Ureter (tissue), 1 donor: ENCODE measurements at regions not wholly inside any gene's neighbourhood (a gene's known extent, or its start where the extent isn't known, plus 50 kb on each side); places are given as distances from the start of the nearest gene placed in this dataset.

Experiments used
- DNase-seq: peaks from one replicate; pipeline ENCODE4 v3.0.0-alpha.2; 2020; ENCODE audit warnings: low spot score
- donor health status: DM: yes; HTN: yes; CAD: no.

DNA sequence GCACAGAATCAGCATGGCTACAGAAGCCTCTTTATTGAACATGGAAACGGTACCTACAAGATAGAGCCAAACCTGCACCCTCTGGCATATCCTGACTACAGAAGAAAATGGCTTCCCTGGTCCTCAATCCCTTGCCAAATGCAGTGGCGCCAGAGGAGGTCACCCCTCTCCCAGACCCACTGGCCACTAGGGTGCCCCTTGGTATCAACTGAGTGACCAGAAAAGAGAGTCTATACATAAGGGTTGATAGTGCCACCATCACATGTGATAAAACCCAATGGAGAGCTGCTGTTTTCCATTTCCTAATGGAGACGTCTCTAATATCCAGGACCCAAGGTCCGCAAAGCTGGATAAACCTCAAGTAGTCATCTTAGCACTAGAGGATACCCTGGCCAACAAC is 52.7 kb upstream of the ALK start:
- DNase-seq: no peak

DNA sequence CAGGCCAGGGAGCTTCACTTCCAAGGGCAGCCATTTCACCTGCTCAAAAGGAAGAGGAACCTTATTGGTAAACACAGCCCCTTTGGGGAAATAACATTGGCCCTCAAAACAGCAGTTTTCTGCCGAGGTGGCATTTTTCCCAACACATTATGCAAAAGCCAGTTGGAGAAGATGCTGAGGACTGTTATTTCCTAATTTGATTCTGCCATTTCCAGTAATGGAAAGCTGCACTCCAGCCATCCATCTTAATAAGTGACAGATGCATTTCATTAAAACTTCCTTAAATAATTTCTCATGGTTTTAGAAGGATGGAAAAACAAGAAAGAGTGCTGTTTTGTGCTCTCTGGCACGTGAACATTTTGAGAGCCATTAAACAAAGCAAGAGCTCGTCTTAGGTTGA is 55.9 kb upstream of the ALK start:
- DNase-seq: no peak

DNA sequence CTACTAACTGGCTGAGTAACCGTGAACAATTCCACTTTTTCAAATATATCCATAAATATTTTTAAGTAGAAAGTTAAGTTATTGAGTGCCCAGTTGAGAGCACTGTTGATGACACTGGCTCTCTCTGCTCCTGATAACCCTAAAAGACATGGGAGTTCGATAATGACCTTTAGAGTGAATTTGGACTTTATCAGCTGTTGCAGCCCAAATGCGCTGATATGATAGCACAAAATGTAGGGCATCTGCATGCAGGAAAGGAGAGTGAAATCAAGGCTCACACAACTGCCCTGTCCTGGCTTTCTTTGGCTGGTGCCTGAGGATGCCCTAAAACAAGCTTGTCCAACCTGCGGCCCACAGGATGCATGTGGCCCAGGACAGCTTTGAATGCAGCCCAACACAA is 60.0 kb upstream of the ALK start:
- DNase-seq: no peak

DNA sequence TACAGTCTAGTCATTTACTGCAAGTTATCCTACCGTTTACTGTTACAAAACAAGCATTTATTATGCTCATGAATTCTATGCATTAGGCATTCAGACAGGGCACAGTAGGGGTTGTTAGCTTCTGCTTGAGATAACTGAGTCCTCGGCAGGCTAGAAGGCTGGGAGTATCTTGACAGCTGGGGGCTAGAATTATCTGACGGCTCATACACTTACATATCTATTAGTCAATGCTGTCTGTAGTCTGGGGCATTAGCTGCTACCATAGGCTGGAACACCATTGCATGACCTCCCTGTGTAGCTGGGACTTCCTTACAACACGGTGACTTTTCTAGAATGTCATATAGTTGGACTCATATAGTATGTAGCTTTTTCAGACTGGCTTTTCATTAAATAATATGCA is 61.9 kb upstream of the ALK start:
- no peak for DNase-seq

DNA sequence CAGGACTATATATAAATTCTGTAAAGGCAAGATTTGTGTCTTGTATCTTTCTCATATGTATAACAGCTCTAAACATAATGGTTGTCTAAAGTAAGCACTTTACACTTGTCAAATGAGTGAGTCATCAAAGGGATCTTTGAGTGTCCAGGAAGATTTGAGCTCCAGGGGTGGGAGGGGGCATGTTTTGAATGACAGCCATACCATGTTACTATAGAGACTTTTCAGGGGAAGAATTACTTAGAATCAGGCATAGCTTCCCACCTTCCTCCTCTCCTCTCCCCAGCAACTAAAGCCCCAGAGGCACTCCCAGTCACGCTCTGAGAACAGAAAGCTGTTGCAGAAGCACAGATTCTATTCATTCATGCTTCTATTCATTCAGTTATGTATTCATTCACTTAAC is 65.8 kb upstream of the ALK start:
- no peak for DNase-seq

DNA sequence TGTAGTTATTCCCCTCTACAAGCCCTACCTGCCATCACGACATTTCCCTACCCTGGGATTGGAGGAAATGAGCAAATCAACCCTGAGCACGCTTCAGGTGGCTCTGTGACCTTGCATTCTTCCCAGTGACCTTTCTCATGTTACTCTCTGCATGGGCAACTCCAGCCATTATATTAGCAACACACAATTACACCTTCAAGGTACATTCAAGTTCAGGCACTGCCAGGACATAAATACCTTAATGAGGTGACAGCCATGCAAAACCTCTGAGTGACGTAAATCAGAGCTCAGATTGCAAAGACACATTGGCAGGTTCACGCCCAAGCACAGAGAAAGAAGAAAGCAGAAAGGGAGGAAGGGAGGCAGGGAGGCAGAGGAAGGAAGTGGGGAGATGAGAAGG is 68.7 kb upstream of the ALK start:
- no peak for DNase-seq

DNA sequence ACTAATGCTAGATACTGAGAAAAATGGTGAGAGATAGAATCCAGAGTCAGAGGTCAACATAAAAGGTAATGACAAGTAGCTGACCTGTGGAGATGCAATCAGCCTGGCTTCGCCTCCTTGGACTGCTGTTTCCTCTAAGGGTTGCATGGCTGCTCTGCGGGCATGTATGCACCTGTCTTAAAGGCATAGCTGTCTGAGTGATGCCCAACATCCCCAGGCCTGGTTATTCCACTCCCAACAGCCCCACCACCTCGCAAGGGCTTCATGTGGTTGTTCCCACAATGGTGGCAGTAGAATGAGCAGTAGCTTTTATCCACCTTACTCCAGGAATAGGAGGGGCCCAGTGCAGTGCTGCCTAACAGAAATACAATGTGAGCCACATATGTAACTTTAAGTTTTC is 69.7 kb upstream of the ALK start:
- peak; percentile 47 for DNase-seq

DNA sequence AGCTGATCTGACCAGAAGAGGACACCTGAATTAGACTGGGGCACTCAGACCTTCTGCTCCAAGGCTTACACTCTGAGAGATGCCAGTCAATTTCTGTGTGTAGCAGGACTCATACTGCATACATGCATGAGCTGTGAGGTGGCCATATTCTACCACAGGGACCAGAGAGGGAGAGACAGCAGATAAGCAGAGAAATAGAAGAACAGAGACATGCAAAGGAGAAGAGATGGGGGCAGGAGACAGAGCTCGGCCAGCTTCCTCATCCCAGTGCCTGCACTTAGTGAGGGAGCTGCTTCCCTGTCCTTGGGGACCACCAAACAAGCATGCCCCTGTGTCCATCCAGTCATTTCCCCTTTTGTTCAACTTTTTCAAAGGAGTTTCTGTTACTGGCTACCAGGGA is 73.9 kb upstream of the ALK start:
- DNase-seq: no peak

DNA sequence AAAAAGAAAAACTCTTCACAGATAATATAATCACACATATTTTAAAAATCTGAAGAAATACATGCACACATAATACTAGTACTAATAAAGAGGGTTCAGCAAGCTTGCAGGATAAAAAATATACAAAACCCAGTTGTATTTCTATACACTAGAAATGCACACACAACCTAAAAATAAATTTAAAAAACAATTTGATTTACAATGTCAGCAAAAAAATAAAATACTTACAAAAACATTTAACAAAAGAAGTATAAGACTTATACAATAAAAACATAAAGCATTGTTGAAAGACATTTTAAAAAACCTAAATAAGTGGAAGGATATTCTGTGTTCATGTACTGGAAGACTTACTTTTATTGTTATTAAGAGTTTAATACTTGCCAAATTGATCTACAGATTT is 81.7 kb upstream of the ALK start:
- no peak for DNase-seq

DNA sequence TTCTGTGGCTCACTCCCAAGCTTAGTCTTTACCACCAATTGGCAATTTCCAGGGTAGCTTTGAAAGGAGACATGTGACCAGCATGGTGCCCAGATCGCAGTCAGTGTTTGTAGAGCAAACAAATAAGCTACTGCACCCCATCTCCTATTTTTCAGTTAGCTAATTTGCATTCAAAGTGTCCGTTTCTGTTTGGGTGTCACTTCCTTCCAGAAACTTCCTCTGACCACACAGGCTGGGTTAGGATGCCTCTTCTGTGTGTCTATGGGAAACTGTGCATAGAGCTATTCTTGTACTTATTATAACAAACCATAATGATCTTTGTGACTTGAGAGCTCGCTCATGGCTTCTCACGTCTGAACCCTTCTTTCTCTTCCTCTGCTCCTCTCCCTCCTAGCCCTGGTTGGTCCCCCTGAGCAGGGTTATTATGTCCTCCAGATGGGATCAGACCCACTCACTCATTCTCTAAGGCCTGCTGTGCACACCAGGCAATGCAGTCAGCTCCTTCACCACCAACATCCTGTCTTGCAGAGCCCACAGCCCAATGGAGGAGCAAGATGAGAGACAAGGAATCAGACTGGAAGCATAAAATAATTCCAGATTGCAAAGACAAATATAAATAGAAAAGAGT is 101.2 kb upstream of the ALK start:
- DNase-seq: no peak

DNA sequence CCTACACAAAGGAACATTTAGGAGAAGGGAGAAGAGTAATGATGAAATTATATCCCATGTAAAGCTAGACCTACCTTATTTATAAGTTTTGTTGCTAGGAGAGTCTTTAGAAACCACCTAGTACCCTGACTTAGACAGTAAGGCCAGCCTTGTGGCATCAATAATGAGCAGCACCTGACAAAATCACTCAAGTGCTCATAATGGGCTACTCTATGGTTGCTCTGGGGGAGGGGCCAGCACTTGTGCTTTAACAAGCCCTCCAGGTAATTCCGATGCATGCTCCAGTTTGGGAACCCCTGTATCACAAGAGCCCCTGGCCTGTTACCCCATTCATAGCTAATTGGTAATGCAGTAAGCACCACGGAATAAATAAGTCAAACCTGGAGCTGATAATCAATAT is 102.9 kb upstream of the ALK start:
- no peak for DNase-seq

DNA sequence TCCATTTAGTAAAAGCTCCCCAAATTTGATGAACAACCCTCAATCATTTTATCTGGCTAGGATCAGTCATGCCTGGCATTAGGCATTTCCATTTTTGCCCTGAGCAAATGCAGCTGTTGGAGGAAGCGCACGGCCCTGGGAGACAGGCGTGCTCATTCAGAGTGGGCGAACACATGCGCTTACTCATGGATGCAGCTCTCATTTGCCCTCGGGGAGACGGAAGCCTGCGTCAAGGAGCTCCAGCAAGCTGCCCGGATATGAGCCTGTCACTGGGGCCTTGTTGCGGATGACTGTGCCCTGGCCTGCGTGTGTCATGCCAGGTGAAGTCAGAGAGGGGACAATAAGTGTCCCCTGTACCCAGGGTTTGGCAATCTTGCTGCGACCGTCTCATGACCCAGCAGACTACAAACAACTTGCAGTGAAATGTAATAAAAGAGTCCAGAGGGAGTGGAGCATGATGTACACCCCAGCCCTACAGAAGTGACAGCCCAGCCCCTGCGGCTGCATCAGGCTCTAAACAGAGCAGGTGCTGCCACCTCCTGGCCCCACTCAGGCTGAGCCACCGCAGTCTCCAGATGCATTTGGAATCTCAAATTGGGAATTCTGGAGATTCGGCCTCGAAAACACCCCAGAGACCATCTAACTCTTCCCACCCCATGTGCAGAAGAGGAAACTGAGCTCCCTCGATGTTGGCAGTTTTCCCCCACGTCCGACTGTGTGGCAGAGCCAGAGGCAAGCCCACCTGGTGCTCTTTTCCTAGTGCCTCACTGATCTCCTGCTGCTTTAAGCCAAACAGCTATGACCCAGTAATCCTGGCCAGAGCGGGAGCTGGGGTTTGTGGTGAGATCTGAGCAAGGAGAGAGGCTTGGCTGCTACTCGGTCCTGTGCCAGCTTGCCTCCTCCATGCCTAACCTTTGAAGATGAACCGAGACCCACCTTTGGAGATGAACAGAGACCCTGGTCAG is 105.0 kb upstream of the ALK start:
- DNase-seq: peak; percentile 50

DNA sequence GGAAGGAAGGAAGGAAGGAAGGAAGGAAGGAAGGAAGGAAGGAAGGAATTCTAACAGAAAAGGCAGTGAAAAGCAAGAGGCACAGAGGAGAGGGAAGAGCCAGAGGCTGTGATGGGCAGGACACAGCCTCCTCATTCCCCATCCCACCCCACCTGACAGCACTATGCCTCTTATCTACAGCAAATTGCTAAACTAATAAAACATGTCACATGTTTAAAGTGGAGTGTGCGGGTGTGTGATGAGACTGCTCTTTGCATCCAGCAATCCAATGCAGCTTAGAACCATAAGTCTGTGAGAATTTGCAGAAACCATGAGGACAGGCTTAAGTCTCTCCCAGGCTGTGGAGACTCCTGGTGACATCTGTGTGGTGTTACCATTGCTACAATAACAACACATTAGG is 108.4 kb upstream of the ALK start:
- DNase-seq: no peak

DNA sequence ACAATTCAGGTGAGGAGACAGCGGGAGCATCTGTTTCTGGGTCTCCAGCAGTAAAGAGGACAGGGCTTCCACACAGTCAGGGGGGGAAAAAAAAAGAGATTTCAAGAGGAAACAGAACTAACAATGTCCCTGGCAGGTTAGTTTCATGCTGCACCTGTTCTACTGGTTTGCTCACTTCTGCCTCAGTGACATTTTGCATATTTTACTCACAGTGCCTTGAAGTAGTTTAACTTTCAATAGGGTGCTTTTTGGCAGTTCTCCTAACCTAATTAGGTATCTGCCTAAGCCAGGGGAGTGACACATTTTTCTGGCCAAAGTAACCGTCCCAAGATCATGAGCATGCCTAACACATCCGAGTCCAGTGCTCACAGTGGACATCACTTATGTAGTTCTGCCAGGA is 109.0 kb upstream of the ALK start:
- DNase-seq: peak; percentile 53

DNA sequence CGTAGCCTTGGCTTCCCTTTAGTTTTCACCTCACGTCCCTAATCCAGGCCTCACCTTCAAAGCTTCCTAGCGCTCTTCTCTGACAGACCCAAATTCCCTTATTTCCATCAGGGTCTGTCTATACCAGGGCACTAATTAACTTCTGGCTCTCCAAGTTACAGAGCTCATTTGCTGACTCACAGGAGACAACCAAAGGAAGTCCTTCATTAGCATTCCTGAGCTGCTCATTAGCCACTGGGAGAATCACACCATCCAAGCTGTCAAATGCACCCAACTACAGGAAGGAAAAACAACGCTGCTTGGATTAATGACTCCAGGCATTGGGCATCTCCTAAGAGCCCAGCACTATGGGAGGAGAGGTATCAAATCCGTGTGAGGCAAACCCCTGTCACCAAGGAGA is 109.8 kb upstream of the ALK start:
- no peak for DNase-seq

DNA sequence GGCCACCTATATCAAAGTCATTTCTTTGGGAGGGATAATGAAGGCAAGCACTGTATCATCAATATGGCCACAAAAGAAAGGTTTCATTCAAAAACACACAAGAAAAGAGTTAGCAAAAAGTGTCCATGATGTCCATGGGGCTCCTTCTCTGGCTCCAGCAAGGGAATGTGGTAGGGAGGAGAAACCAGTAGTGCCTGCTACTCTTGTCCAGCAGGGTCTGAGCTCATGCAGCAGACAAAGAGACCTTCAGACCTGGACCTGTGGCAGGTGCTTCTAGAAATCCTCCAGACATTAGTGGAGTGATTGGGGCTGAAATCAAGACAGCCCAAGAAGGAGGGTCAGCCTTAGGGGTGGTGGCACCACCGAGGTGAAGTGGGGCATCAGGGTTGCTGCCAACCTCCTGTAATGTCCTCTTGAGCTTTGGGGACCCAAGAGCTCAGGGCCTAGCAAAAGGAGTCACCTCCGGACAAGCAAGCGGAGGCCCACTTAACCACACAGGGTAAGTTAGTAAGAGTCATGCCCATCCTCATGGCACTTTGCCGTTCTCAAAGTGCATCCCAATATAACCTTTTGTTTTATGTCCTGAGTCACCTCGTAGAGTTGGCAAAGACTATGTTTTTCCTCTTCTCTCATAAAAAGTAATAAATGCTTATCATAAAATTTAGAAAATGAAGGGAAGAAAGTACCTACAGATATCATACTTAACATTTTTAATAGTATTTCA is 112.6 kb upstream of the YPEL5 start:
- no peak for DNase-seq

DNA sequence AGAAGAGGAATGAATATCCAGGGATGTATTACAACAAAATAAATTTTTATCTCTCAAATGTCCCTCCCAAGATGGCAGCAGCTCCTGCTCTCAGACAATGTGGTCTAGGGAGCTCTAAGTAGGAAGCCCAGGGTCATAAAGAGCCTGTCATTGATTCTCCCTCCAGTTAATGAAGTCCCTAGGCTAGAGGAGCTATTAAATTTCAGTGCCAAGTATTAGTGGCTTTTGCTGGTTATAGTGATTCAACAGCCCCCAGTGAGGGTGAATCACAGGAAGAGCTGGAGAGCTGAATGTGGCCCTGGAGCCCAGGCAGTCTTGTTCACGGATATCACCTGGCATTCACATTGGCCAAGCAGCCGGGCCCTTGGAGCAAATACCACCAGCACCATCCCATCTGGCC is 109.8 kb upstream of the YPEL5 start:
- DNase-seq: no peak

DNA sequence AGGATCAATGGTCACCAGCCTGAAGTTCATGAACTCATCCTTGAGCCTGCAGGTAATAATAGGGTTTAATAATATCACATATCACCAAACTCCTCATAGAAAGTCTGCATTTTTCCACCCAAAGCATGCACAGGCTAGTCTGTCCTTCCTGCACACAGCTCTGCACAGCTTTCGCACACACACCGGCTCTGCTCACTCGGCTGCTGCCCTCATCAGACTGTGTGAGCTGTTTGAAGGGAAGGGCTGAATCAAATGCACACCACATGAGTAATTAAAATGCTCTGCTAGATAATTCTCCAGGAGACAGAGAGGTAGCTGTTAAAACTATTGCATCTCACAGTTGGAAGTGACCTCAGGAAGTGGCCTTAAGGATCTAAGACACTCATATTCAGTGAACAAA is 108.4 kb upstream of the YPEL5 start:
- DNase-seq: no peak

DNA sequence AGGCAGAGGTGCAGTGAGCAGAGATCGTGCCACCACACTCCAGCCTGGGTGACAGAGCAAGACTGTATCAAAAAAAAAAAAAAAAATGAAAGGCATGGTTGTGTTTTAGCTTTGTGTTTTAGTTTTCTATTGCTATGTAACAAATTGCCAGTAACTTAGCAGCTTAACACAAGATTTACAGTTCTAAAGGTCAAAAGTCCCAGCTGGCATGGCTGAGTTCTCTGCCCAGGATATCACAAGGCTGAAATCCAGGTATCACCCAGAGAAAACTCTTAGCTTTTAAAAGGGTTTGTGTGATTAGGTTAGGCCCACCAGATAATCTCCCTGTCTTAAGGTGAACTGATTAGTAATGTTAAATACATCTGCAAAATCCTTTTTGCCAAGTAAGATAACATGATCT is 107.7 kb upstream of the YPEL5 start:
- no peak for DNase-seq

DNA sequence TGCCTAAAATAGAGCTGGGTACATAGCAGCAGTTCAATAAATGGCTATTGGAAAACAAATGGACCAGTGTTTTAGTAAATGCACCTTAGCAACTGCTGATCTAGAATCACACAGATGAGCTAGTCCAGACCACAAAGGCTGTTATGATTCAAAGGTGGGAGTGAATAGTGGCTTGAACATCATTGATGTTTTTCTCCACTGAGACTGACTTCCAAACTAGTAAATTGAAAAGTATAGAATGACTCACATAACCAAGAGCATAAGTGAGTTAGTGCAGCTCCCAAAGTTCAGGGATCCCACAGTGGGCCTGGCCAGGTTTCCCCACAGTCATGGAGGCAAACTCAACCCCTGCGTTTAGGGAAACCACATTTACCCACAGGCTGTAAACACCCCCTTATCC is 106.7 kb upstream of the YPEL5 start:
- DNase-seq: no peak

DNA sequence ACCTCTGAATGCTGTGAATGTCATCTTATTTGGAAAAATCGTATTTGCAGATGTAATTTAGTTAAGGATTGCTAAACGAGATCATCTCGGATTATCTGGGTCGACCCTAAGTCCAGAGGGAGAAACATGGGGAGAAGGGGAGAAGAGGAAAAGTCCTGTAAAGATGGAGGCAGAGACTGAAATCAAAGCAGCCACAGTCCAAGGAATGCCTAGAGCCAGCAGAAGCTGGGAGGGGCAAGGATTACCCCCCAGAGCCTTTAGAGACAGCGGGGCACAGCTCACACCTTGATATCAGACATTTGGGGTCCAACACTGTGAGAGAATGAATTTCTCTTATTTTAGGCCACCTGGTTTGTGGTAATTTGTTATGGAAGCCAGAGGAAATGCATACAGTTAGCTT is 104.9 kb upstream of the YPEL5 start:
- no peak for DNase-seq

DNA sequence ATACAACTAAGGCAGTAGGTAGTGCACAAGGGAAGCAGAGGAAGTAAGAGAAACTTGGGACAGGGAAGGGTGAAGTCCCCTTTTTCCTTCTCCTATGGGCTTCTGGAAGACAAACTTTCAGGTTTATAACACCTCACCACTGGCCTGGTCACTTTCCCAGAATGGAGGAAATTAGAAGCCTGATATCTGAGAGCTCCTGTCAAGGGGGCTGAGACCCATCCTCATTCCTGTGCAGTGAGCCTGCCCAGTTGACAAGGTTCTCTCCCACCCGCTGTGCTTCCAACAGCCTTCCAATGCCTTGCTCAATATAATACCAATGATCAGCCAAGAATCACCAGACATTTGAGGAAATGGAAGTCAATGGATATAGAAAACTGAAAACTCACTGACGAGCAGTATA is 100.4 kb upstream of the YPEL5 start:
- DNase-seq: no peak

DNA sequence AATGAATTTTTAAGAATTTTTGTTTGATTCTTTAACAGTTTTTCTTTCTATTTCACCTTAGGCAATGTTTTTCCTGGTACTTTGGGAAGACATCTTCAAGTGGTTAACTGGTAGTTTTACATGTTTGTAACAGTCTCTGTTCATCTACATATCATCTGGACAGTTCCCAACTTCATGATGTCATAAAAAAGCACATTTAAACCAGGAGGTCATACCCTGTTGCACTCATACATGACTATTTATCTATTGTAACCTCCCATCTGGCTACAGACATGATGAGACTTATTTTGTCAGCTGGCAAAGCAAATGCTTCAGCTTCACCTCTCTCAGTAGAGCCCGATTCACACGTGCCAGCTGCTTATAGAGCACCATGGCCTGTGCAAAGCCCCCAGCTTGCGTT is 99.8 kb upstream of the YPEL5 start:
- no peak for DNase-seq
